Stimulated activated CD4-positive, alpha-beta T cell treated with anti-CD3 and anti-CD28 coated beads, Interleukin-15, amount 100 ng/mL, for 1 hour (primary cell): ENCODE measurements at regions not wholly inside any gene's neighbourhood (a gene's known extent, or its start where the extent isn't known, plus 50 kb on each side); places are given as distances from the start of the nearest gene placed in this dataset.

Source experiments
- DNase-seq, 2 donors: peaks; one replicate each; pipeline ENCODE4 v3.0.0-alpha.2; 2020; ENCODE audit warnings: low read depth in 1 of 2, low spot score in 1 of 2

- no peak for DNase-seq
Observed at GRCh38 chr15:97679106-97679688, 281.3 kb upstream of the ARRDC4 start.

- no peak for DNase-seq
Observed at GRCh38 chr15:97680606-97681220, 279.8 kb upstream of the ARRDC4 start.

GRCh38 chr15:97683831-97684230, 276.7 kb upstream of the ARRDC4 start:
- no peak for DNase-seq

- no peak for DNase-seq
Observed at GRCh38 chr15:97684249-97684648, 276.3 kb upstream of the ARRDC4 start.

- no peak for DNase-seq
Observed at GRCh38 chr15:97686324-97686723, 274.2 kb upstream of the ARRDC4 start.

GRCh38 chr15:97687654-97688053, 272.8 kb upstream of the ARRDC4 start:
- no peak for DNase-seq

GRCh38 chr15:97688177-97688576, 272.3 kb upstream of the ARRDC4 start:
- DNase-seq, result no peak

GRCh38 chr15:97688886-97689285, 271.6 kb upstream of the ARRDC4 start:
- no peak for DNase-seq

- no peak for DNase-seq
Observed at GRCh38 chr15:97691078-97691477, 269.4 kb upstream of the ARRDC4 start.

GRCh38 chr15:97691799-97692198, 268.7 kb upstream of the ARRDC4 start:
- no peak for DNase-seq

GRCh38 chr15:97692301-97693015, 268.0 kb upstream of the ARRDC4 start:
- DNase-seq, result no peak

GRCh38 chr15:97694456-97694855, 266.0 kb upstream of the ARRDC4 start:
- no peak for DNase-seq

- no peak for DNase-seq
Observed at GRCh38 chr15:97703400-97703799, 257.1 kb upstream of the ARRDC4 start.

- DNase-seq, result no peak
Observed at GRCh38 chr15:97706059-97706458, 254.4 kb upstream of the ARRDC4 start.

GRCh38 chr15:97708252-97708651, 252.3 kb upstream of the ARRDC4 start:
- DNase-seq, result no peak

GRCh38 chr15:97712530-97712929, 248.0 kb upstream of the ARRDC4 start:
- no peak for DNase-seq

- DNase-seq, result no peak
Observed at GRCh38 chr15:97717806-97718205, 242.7 kb upstream of the ARRDC4 start.

- DNase-seq, result no peak
Observed at GRCh38 chr15:97718509-97718908, 242.0 kb upstream of the ARRDC4 start.

GRCh38 chr15:97728791-97729190, 231.7 kb upstream of the ARRDC4 start:
- DNase-seq, result no peak

- DNase-seq, result no peak
Observed at GRCh38 chr15:97729270-97729669, 231.2 kb upstream of the ARRDC4 start.

- no peak for DNase-seq
Observed at GRCh38 chr15:97730315-97730714, 230.2 kb upstream of the ARRDC4 start.

GRCh38 chr15:97731859-97732258, 228.6 kb upstream of the ARRDC4 start:
- DNase-seq, result no peak

GRCh38 chr15:97733373-97733772, 227.1 kb upstream of the ARRDC4 start:
- no peak for DNase-seq
